SU-DHL-6 (cell line): ENCODE measurements at regions not wholly inside any gene's neighbourhood (a gene's known extent, or its start where the extent isn't known, plus 50 kb on each side); places are given as distances from the start of the nearest gene placed in this dataset.
"Not testable (repeated sequence)": the region's sequence is repeated elsewhere in the genome, so short reads cannot be mapped to it uniquely, and the experiment has no call there.

Source experiments
- H2AFZ ChIP-seq: fragments of 200-600 bp; sonication (generic); 2 replicates; pipeline ENCODE4 v1.6.1; 2014; ENCODE audit warnings: low read depth, mild to moderate bottlenecking, moderate library complexity, mixed read lengths, antibody characterized with exemption, low read length; ENCODE audit not compliant: severe bottlenecking
- H3F3A ChIP-seq: fragments of 200-600 bp; shearing (Covaris generic); 2 replicates; pipeline ENCODE4 v1.6.0; 2016; ENCODE audit warnings: antibody characterized with exemption, mild to moderate bottlenecking; ENCODE audit not compliant: insufficient read depth
- H3K27ac ChIP-seq: fragments of 200-600 bp; sonication (generic); 2 replicates; pipeline ENCODE4 v1.5.1; 2016; ENCODE audit warnings: low read depth, mild to moderate bottlenecking, low read length, moderate library complexity, mixed read lengths
- H3K27me3 ChIP-seq: fragments of 200-600 bp; sonication (generic), shearing (Covaris generic); 2 replicates; pipeline ENCODE4 v1.6.0; 2014; ENCODE audit warnings: mild to moderate bottlenecking, low read length
- H3K36me3 ChIP-seq: fragments of 200-600 bp; sonication (generic); 2 replicates; pipeline ENCODE4 v1.6.1; 2014; ENCODE audit warnings: mild to moderate bottlenecking, low read length, mixed read lengths
- H3K4me2 ChIP-seq: fragments of 300-600, 200-600 bp; shearing (Covaris generic), sonication (generic); 2 replicates; pipeline ENCODE4 v1.6.0; 2014; ENCODE audit warnings: low read length, low read depth, mild to moderate bottlenecking; ENCODE audit not compliant: poor library complexity, severe bottlenecking
- H3K4me3 ChIP-seq: fragments of 200-600 bp; sonication (generic); 2 replicates; pipeline ENCODE4 v1.5.1; 2014; ENCODE audit warnings: antibody characterized with exemption, low read length, mild to moderate bottlenecking, mixed read lengths; ENCODE audit not compliant: insufficient read depth, poor library complexity, severe bottlenecking
- H3K79me2 ChIP-seq: fragments of 200-600 bp; sonication (generic); 2 replicates; pipeline ENCODE4 v1.6.1; 2014; ENCODE audit warnings: mild to moderate bottlenecking, low read length, moderate library complexity; ENCODE audit not compliant: insufficient read depth
- H3K9ac ChIP-seq: fragments of 200-600 bp; sonication (generic); 2 replicates; pipeline ENCODE4 v1.7.0; 2014; ENCODE audit warnings: mild to moderate bottlenecking, low read length
- H3K9me2 ChIP-seq: fragments of 200-600 bp; sonication (generic); replicated peaks from 2 replicates; pipeline ENCODE4 v1.6.1; 2014; ENCODE audit warnings: low read length; ENCODE audit not compliant: insufficient read depth
- H3K9me3 ChIP-seq: fragments of 200-600 bp; sonication (generic); 2 replicates; pipeline ENCODE4 v1.6.1; 2014; ENCODE audit warnings: low read length, mixed read lengths; ENCODE audit not compliant: insufficient read depth
- H4K20me1 ChIP-seq: fragments of 200-600 bp; sonication (generic); 2 replicates; pipeline ENCODE4 v1.6.1; 2014; ENCODE audit warnings: low read depth, mild to moderate bottlenecking, antibody characterized with exemption, low read length, moderate library complexity, mixed read lengths
- EZH2phosphoT487 ChIP-seq: fragments of 200-600 bp; sonication (generic), shearing (Covaris generic); conservative IDR thresholded peaks from 2 replicates; pipeline ENCODE4 v1.6.1; 2018; ENCODE audit warnings: mild to moderate bottlenecking, antibody characterized with exemption, low read length, moderate library complexity, mixed read lengths
- TF ChIP-seq, protein P1 (sequence below): fragments of 200-600 bp; sonication (generic); IDR thresholded peaks from one replicate; pipeline ENCODE4 v1.5.1; 2017; ENCODE audit warnings: antibody characterized with exemption, mild to moderate bottlenecking, low read length, moderate library complexity; ENCODE audit not compliant: insufficient read depth, poor library complexity, severe bottlenecking

GRCh38 chr3:16073990-16074671, 100.3 kb upstream of the GALNT15 start:
- H3K9me3 ChIP-seq, H4K20me1 ChIP-seq, H3K4me2 ChIP-seq, H2AFZ ChIP-seq, H3K79me2 ChIP-seq, H3K9me2 ChIP-seq, H3K9ac ChIP-seq, H3K27ac ChIP-seq, H3F3A ChIP-seq, H3K36me3 ChIP-seq, H3K27me3 ChIP-seq, H3K4me3 ChIP-seq: not testable (repeated sequence)

GRCh38 chr3:16075647-16076046, 98.8 kb upstream of the GALNT15 start:
- no peaks in the 10 kb centered on the region for H4K20me1 ChIP-seq
- no peak overlapping the region for H3K4me2 ChIP-seq
- no peaks in the 10 kb centered on the region; the same call in 1 of the 2 replicates for H3K9me3 ChIP-seq

DNA sequence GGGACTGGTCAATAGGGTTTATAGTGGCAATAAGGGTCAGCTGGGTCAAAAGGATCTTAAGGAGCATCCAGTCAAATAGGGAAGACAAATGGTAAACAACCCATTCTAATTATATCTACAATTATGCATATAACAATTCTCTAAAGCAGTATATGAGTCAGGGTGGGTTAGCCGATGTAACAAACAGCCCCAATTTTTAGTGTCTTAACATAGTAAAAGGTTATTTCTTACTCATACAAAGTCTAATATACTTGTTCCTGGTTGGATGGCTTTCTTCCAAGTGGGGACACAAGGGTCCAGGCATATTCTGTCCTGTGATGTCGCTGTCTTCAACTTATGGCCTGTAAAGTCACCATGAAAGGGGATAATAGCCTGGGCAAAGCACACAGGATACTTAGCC, 97.9 kb upstream of the GALNT15 start:
- H3F3A ChIP-seq, result no peaks in the 10 kb centered on the region
- no peaks in the 10 kb centered on the region for H3K9me2 ChIP-seq
- H4K20me1 ChIP-seq, result no peaks in the 10 kb centered on the region
- no peak overlapping the region for H2AFZ ChIP-seq
- H3K36me3 ChIP-seq, result no peaks in the 10 kb centered on the region
- H3K79me2 ChIP-seq, result no peaks in the 10 kb centered on the region
- H3K27me3 ChIP-seq, result no peaks in the 10 kb centered on the region
- H3K4me3 ChIP-seq, result no peak overlapping the region
- no peak overlapping the region for H3K9ac ChIP-seq
- TF ChIP-seq, protein P1, sequence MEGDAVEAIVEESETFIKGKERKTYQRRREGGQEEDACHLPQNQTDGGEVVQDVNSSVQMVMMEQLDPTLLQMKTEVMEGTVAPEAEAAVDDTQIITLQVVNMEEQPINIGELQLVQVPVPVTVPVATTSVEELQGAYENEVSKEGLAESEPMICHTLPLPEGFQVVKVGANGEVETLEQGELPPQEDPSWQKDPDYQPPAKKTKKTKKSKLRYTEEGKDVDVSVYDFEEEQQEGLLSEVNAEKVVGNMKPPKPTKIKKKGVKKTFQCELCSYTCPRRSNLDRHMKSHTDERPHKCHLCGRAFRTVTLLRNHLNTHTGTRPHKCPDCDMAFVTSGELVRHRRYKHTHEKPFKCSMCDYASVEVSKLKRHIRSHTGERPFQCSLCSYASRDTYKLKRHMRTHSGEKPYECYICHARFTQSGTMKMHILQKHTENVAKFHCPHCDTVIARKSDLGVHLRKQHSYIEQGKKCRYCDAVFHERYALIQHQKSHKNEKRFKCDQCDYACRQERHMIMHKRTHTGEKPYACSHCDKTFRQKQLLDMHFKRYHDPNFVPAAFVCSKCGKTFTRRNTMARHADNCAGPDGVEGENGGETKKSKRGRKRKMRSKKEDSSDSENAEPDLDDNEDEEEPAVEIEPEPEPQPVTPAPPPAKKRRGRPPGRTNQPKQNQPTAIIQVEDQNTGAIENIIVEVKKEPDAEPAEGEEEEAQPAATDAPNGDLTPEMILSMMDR, result no peak
- no peak for TF ChIP-seq EZH2phosphoT487
- no peak overlapping the region for H3K4me2 ChIP-seq
- no peak overlapping the region for H3K27ac ChIP-seq
- H3K9me3 ChIP-seq, result peaks cover 2% of the 10 kb centered on the region; the same call in 1 of the 2 replicates

More at GRCh38 chr3:16075647-16076046, 98.8 kb upstream of the GALNT15 start:
- TF ChIP-seq EZH2phosphoT487, result no peak
- TF ChIP-seq, protein P1, result no peak
- Histone ChIP-seq H3F3A (no peaks in the 10 kb centered on the region), H3K4me3 (no peak overlapping the region), H3K9me2 (no peaks in the 10 kb centered on the region), H3K79me2 (no peaks in the 10 kb centered on the region), H3K9ac (no peak overlapping the region), H3K27me3 (no peaks in the 10 kb centered on the region), H3K36me3 (no peaks in the 10 kb centered on the region), H3K27ac (no peak overlapping the region), H2AFZ (no peak overlapping the region)

DNA sequence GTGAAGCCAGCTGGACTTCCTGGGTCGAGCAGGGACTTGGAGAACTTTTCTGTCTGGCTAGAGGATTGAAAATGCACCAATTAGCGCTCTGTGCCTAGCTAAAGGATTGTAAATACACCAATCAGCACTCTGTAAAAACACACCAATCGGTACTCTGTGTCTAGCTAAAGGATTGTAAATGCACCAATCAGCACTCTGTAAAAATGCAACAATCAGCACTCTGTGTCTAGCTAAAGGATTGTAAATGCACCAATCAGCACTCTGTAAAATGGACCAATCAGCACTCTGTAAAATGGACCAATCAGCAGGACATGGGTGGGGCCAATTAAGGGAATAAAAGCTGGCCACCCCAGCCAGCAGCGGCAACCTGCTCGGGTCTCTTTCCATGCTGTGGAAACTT, 97.3 kb upstream of the GALNT15 start:
- not testable (repeated sequence) for H3K9me2 ChIP-seq, H3F3A ChIP-seq, H3K36me3 ChIP-seq, H3K9ac ChIP-seq, H3K79me2 ChIP-seq, H3K4me3 ChIP-seq, H3K27me3 ChIP-seq, H3K9me3 ChIP-seq, H2AFZ ChIP-seq, H3K27ac ChIP-seq, H4K20me1 ChIP-seq, H3K4me2 ChIP-seq

GRCh38 chr3:16077681-16078080, 96.8 kb upstream of the GALNT15 start:
- not testable (repeated sequence) for H3K4me3 ChIP-seq, H3K27me3 ChIP-seq, H3K9me2 ChIP-seq, H3K79me2 ChIP-seq, H3K9me3 ChIP-seq, H3K36me3 ChIP-seq, H2AFZ ChIP-seq, H3K27ac ChIP-seq, H4K20me1 ChIP-seq, H3K4me2 ChIP-seq, H3F3A ChIP-seq, H3K9ac ChIP-seq
